HepG2 (cell line): ENCODE measurements at regions not wholly inside any gene's neighbourhood (a gene's known extent, or its start where the extent isn't known, plus 50 kb on each side); places are given as distances from the start of the nearest gene placed in this dataset.

Experiments used
- ATAD3A ChIP-seq: sonication (generic); formaldehyde crosslinking; IDR thresholded peaks from 2 replicates; pipeline ENCODE4 v1.4.0; 2020; ENCODE audit warnings: missing genetic modification reagents
- BORCS8-MEF2B ChIP-seq: sonication (generic); formaldehyde crosslinking; IDR thresholded peaks from 2 replicates; pipeline ENCODE4 v1.8.0; 2022; ENCODE audit warnings: mild to moderate bottlenecking, missing genetic modification reagents
- CREB1 ChIP-seq, 2 experiments: fragments of 450-650 bp in 1 of 2; IDR thresholded peaks; 2 replicates each; pipeline ENCODE4 v1.6.1; 2016 to 2017; ENCODE audit warnings: control low read depth in 1 of 2, mild to moderate bottlenecking in 1 of 2, missing compliant biosample characterization in 1 of 2, missing genetic modification characterization in 1 of 2
- GZF1 ChIP-seq: sonication (generic); formaldehyde crosslinking; IDR thresholded peaks from 2 replicates; pipeline ENCODE4 v1.5.1; 2020; ENCODE audit warnings: mild to moderate bottlenecking, missing genetic modification reagents
- KAT2B ChIP-seq: fragments of 150-350 bp; IDR thresholded peaks from 2 replicates; pipeline ENCODE4 v1.6.1; 2014; ENCODE audit warnings: low read depth, low read length, borderline replicate concordance
- NFYC ChIP-seq: IDR thresholded peaks from 2 replicates; pipeline ENCODE4 v1.6.1; 2016; ENCODE audit warnings: missing genetic modification reagents, missing compliant biosample characterization
- SOX6 ChIP-seq, 2 experiments: fragments of 450-650 bp in 1 of 2; sonication (generic) in 1 of 2; formaldehyde crosslinking in 1 of 2; IDR thresholded peaks; 2 replicates each; pipeline versions ENCODE4 v1.4.0 to v1.6.1; 2017 to 2020; ENCODE audit warnings: antibody characterized with exemption in 1 of 2, mild to moderate bottlenecking in 1 of 2, missing genetic modification reagents in 1 of 2
- SRY ChIP-seq: sonication (generic); formaldehyde crosslinking; IDR thresholded peaks from 2 replicates; pipeline ENCODE4 v1.8.0; 2022; ENCODE audit warnings: mild to moderate bottlenecking, missing genetic modification reagents
- SSRP1 ChIP-seq: IDR thresholded peaks from 2 replicates; pipeline ENCODE4 v1.6.1; 2016; ENCODE audit warnings: control low read depth
- TCF7L2 ChIP-seq: IDR thresholded peaks from 2 replicates; pipeline ENCODE4 v1.6.1; 2011; ENCODE audit warnings: mild to moderate bottlenecking, low read depth, low read length, moderate library complexity
- TEAD3 ChIP-seq: optimal IDR thresholded peaks from 2 replicates; pipeline ENCODE3; 2016; ENCODE audit warnings: borderline replicate concordance
- ZKSCAN8 ChIP-seq: IDR thresholded peaks from 2 replicates; pipeline ENCODE4 v1.6.1; 2016; ENCODE audit warnings: borderline replicate concordance, missing genetic modification reagents, missing compliant biosample characterization
- ZMYM4 ChIP-seq: sonication (generic); formaldehyde crosslinking; IDR thresholded peaks from 2 replicates; pipeline ENCODE4 v1.8.1; 2023; ENCODE audit warnings: mild to moderate bottlenecking, missing genetic modification reagents
- ZNF101 ChIP-seq: sonication (generic); formaldehyde crosslinking; IDR thresholded peaks from 2 replicates; pipeline ENCODE4 v1.4.0; 2020; ENCODE audit warnings: mild to moderate bottlenecking, low read depth, missing genetic modification reagents, borderline replicate concordance
- ZNF3 ChIP-seq: IDR thresholded peaks from 2 replicates; pipeline ENCODE4 v1.7.0; 2017; ENCODE audit warnings: inconsistent platforms
- ZNF367 ChIP-seq: sonication (generic); formaldehyde crosslinking; IDR thresholded peaks from 2 replicates; pipeline ENCODE4 v1.4.0; 2020; ENCODE audit warnings: missing genetic modification reagents, borderline replicate concordance
- ZNF674 ChIP-seq: sonication (generic); formaldehyde crosslinking; IDR thresholded peaks from 2 replicates; pipeline ENCODE4 v1.5.0; 2020; ENCODE audit warnings: low read depth, mild to moderate bottlenecking, missing genetic modification reagents
- TF ChIP-seq, protein P1 (sequence below): sonication (generic); formaldehyde crosslinking; IDR thresholded peaks from 2 replicates; pipeline ENCODE4 v1.5.1; 2020; ENCODE audit warnings: mild to moderate bottlenecking, missing genetic modification reagents, borderline replicate concordance
- TF ChIP-seq, protein P2 (sequence below): sonication (generic); formaldehyde crosslinking; IDR thresholded peaks from 2 replicates; pipeline ENCODE4 v1.8.0; 2022; ENCODE audit warnings: missing genetic modification reagents, mild to moderate bottlenecking, inconsistent platforms, borderline replicate concordance
- TF ChIP-seq, protein P3 (sequence below), 2 experiments: fragments of 450-650 bp in 1 of 2; sonication (generic) in 1 of 2; formaldehyde crosslinking; IDR thresholded peaks; 2 replicates each; pipeline versions ENCODE4 v1.5.0 to v1.8.0; 2020 to 2022; ENCODE audit warnings: mild to moderate bottlenecking in 1 of 2, missing genetic modification reagents in 1 of 2

DNA sequence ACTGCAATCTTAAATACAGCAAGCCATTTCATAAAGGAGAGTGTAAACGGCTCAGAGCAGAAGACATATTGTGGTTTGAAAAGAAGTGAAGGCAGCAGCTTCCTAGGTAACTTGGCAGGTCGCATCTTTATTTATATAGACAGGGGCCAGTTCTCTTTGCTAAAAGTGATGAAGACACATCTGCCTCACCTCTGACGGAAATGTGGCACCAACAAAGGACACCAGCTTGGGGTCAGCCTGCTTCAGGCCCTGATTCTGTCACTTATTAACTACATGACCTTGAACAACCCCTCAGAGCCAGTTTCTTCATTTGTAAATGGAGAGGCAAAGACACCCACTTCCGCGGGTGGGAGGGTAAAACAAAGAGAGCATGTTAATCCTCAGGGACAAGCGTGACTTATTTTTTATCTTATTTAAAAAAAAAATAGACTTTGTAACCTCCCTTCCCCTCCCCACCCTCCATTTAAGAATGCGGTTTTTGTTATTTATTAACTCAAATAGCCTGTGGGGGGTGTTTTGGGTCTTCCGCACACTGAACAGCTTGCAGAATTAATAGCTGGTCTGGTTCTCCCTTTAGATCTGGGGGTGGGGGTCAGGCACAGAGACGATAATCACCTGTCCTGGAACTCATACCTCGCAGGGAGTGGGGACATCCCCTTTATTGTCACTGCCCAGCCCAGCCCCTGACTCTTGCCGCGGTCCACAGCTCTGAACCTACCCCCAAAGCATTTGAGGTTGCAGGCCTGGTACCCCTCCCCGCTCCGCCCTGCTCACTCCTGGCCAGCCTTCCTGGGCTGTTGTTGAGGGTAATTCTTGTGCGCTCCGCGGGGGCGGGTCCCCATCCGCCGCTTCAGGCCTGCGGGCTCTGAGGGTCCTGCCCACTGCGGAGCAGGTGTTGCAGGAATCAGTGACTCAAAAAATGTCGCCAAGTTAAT lies 64.2 kb upstream of the TMEM17 start (continued):
- TF ChIP-seq, protein P1, sequence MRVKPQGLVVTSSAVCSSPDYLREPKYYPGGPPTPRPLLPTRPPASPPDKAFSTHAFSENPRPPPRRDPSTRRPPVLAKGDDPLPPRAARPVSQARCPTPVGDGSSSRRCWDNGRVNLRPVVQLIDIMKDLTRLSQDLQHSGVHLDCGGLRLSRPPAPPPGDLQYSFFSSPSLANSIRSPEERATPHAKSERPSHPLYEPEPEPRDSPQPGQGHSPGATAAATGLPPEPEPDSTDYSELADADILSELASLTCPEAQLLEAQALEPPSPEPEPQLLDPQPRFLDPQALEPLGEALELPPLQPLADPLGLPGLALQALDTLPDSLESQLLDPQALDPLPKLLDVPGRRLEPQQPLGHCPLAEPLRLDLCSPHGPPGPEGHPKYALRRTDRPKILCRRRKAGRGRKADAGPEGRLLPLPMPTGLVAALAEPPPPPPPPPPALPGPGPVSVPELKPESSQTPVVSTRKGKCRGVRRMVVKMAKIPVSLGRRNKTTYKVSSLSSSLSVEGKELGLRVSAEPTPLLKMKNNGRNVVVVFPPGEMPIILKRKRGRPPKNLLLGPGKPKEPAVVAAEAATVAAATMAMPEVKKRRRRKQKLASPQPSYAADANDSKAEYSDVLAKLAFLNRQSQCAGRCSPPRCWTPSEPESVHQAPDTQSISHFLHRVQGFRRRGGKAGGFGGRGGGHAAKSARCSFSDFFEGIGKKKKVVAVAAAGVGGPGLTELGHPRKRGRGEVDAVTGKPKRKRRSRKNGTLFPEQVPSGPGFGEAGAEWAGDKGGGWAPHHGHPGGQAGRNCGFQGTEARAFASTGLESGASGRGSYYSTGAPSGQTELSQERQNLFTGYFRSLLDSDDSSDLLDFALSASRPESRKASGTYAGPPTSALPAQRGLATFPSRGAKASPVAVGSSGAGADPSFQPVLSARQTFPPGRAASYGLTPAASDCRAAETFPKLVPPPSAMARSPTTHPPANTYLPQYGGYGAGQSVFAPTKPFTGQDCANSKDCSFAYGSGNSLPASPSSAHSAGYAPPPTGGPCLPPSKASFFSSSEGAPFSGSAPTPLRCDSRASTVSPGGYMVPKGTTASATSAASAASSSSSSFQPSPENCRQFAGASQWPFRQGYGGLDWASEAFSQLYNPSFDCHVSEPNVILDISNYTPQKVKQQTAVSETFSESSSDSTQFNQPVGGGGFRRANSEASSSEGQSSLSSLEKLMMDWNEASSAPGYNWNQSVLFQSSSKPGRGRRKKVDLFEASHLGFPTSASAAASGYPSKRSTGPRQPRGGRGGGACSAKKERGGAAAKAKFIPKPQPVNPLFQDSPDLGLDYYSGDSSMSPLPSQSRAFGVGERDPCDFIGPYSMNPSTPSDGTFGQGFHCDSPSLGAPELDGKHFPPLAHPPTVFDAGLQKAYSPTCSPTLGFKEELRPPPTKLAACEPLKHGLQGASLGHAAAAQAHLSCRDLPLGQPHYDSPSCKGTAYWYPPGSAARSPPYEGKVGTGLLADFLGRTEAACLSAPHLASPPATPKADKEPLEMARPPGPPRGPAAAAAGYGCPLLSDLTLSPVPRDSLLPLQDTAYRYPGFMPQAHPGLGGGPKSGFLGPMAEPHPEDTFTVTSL (CRISPR knock-in tag), result peak; percentile 89; the same call in 1 of the 2 replicates
- TF ChIP-seq GZF1 (CRISPR knock-in tag), result peak; percentile 49; the same call in 1 of the 2 replicates
- 0 out of 2 replicates have a peak, but pooled peaks have one; percentile 30 for TF ChIP-seq ZNF101 (CRISPR knock-in tag)
- no peak for TF ChIP-seq SSRP1 (CRISPR knock-in tag)
- no peak for TF ChIP-seq BORCS8-MEF2B (CRISPR knock-in tag)
- TF ChIP-seq KAT2B, result no peak
- peak; percentile 58; the same call in 1 of the 2 replicates for TF ChIP-seq SRY
- 0 out of 2 replicates have a peak, but pooled peaks have one; percentile 51 for TF ChIP-seq ZNF367 (CRISPR knock-in tag)
- peak; percentile 93; the same call in 1 of the 2 replicates for TF ChIP-seq ZKSCAN8 (CRISPR knock-in tag)
- TF ChIP-seq ZNF674 (CRISPR knock-in tag), result no peak
- no peak for TF ChIP-seq ATAD3A (CRISPR knock-in tag)
- TF ChIP-seq CREB1 (IDR thresholded peaks at IDR 0.05), result peak; percentile 54
- TF ChIP-seq CREB1 (CRISPR knock-in tag; IDR thresholded peaks at IDR 0.05), result peak; percentile 80
- no peak for TF ChIP-seq SOX6 (IDR thresholded peaks at IDR 0.05)
- TF ChIP-seq SOX6 (CRISPR knock-in tag; IDR thresholded peaks at IDR 0.05), result peak; percentile 99
- TF ChIP-seq, protein P2, sequence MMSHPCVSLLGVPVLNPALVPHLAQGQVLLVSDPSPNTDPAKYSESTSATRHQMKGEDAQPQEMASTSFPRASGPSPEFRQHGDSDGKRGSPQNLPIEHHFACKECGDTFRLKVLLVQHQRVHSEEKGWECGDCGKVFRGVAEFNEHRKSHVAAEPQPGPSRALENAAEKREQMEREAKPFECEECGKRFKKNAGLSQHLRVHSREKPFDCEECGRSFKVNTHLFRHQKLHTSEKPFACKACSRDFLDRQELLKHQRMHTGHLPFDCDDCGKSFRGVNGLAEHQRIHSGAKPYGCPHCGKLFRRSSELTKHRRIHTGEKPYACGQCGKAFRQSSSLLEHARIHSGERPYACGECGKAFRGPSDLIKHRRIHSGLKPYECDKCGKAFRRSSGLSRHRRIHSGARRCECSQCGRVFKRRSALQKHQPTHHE (CRISPR knock-in tag), result no peak
- TF ChIP-seq, protein P3, sequence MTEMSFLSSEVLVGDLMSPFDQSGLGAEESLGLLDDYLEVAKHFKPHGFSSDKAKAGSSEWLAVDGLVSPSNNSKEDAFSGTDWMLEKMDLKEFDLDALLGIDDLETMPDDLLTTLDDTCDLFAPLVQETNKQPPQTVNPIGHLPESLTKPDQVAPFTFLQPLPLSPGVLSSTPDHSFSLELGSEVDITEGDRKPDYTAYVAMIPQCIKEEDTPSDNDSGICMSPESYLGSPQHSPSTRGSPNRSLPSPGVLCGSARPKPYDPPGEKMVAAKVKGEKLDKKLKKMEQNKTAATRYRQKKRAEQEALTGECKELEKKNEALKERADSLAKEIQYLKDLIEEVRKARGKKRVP (CRISPR knock-in tag; IDR thresholded peaks at IDR 0.05), result peak in 1 of 2 experiments; percentile 88; a peak in 2 of 4 replicates
- TF ChIP-seq TCF7L2, result peak; percentile 63; the same call in 1 of the 2 replicates
- TF ChIP-seq ZMYM4 (CRISPR knock-in tag), result peak; percentile 81
- TF ChIP-seq ZNF3 (CRISPR knock-in tag), result no peak
- peak; percentile 88 for TF ChIP-seq TEAD3
- TF ChIP-seq NFYC (CRISPR knock-in tag), result no peak; the same call in 1 of the 2 replicates
